Dendritic cell treated with granulocyte-macrophage colony-stimulating factor and Interleukin-4, amounts not matched to agents 40 ng/mL and 50 ng/mL, for 4 days (primary cell): ENCODE measurements at regions not wholly inside any gene's neighbourhood (a gene's known extent, or its start where the extent isn't known, plus 50 kb on each side); places are given as distances from the start of the nearest gene placed in this dataset.

Experiments
- H3K27ac Mint-ChIP-seq: one replicate; pipeline ENCODE4 v1.8.0; 2022; ENCODE audit warnings: mild to moderate bottlenecking, mixed read lengths
- H3K27me3 Mint-ChIP-seq: one replicate; pipeline ENCODE4 v1.8.0; 2022; ENCODE audit warnings: mild to moderate bottlenecking, mixed read lengths
- H3K36me3 Mint-ChIP-seq: one replicate; pipeline ENCODE4 v1.8.0; 2022; ENCODE audit warnings: low read depth, mixed read lengths
- H3K4me1 Mint-ChIP-seq: one replicate; pipeline ENCODE4 v1.8.0; 2022; ENCODE audit warnings: low read depth, mixed read lengths
- H3K4me3 Mint-ChIP-seq: one replicate; pipeline ENCODE4 v1.8.0; 2022; ENCODE audit warnings: mild to moderate bottlenecking, moderate library complexity, mixed read lengths
- H3K9me3 Mint-ChIP-seq: one replicate; pipeline ENCODE4 v1.8.0; 2022; ENCODE audit warnings: mixed read lengths
- intact Hi-C: fragments of 100-400 bp; cut with micrococcal nuclease; formaldehyde crosslinking; loops from one replicate; pipeline ENCODE4 v1.15.0; 2022

DNA sequence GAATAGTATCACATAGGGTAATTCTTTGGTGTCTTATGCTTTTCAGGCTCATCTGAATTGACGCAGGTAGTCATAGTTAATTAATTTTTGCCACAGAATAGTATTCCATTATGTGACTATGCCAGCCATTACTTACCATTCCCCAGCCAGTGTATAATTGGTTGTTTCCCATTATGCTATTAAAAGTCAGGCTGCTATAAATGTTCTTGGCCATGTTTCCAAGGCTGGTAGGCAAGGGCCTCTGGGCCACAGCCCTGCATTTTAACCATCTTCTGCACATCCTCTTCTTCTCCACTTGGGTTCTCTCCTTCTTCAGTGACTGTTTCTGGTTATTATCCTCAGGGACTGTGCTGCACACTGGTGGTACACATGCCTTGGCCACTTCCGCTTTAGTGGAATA is 190.9 kb downstream of the ADAMTS15 start:
- Mint-ChIP-seq H3K4me3 (no peak overlapping the region), H3K27ac (no peak overlapping the region), H3K27me3 (no peaks in the 10 kb centered on the region), H3K4me1 (no peaks in the 10 kb centered on the region), H3K9me3 (no peaks in the 10 kb centered on the region), H3K36me3 (no peaks in the 10 kb centered on the region)
- intact Hi-C loops, result no loop called here

DNA sequence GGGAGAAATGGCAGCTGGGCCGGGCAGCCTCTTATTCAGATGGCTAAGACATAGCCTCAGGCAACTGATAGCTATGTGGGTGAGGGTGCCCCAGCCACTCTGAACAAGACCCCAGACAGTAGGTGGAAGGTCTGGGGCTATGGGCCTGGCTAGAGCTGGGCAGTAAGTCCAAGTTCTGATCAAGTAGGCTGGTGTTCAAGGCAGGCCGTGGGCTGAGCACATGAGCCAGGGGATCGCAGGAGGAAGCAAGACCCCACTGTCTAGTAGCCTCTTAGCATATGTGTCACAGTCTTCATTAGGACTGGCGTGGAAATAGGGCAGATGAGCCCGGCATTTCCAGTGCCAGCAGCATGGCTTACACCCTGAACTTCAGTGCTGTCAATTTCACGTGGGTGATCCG is 192.1 kb downstream of the ADAMTS15 start:
- no peaks in the 10 kb centered on the region for H3K27me3 Mint-ChIP-seq
- H3K36me3 Mint-ChIP-seq, result no peaks in the 10 kb centered on the region
- H3K4me3 Mint-ChIP-seq, result no peak overlapping the region
- H3K27ac Mint-ChIP-seq, result no peak overlapping the region
- H3K4me1 Mint-ChIP-seq, result no peaks in the 10 kb centered on the region
- no peaks in the 10 kb centered on the region for H3K9me3 Mint-ChIP-seq
- intact Hi-C loops, result no loop called here

- no peak overlapping the region for H3K4me3 Mint-ChIP-seq
- intact Hi-C loops, result no loop called here
Observed at GRCh38 chr11:130641876-130642275, 193.4 kb downstream of the ADAMTS15 start.

DNA sequence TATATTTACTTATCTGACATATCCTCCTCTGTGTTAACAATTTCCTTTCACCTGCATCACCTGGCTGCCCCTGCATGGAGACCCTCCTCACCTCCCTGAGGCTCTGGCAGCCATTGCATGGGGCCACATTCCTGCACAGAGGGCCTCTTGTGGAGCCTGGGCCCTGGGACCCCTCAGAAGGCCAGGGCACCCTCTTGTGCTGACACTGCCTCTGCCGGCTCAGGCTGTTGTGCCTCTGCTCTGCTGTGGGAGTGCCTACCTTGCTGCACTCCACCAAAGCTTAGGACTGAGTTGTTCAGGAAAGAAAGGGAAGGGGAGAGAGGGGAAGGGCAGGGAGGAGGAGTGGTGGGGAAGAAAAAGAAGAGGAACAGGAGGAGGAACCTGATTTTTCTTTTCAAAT is 194.5 kb downstream of the ADAMTS15 start:
- intact Hi-C loops, result no loop called here
- H3K9me3 Mint-ChIP-seq, result no peaks in the 10 kb centered on the region
- H3K4me1 Mint-ChIP-seq, result no peaks in the 10 kb centered on the region
- H3K27me3 Mint-ChIP-seq, result peaks cover 1% of the 10 kb centered on the region
- no peaks in the 10 kb centered on the region for H3K36me3 Mint-ChIP-seq
- no peak overlapping the region for H3K27ac Mint-ChIP-seq
- H3K4me3 Mint-ChIP-seq, result no peak overlapping the region

More at GRCh38 chr11:130641876-130642275, 193.4 kb downstream of the ADAMTS15 start:
- Mint-ChIP-seq H3K27ac (no peak overlapping the region), H3K4me1 (no peaks in the 10 kb centered on the region), H3K9me3 (no peaks in the 10 kb centered on the region), H3K36me3 (no peaks in the 10 kb centered on the region), H3K27me3 (no peaks in the 10 kb centered on the region)

DNA sequence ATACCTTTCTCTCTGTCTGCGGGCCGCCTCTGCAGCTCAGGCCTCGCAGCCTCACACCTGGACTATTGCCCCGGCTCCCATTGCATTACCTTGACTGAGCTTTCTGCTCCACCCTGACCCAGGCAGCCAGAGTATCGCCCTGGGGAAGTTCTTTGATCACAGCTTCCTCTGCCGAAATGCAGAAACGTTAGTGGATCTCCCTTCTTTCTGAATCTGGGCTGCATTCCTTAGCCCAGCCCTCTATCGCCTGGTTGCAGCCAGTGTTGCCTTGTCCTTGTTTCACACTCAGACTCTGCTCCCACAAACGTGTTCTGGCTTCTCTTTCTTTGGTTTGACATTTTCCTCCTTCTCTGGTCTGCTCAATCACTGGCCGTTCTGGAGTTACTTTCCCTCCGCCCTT is 195.7 kb downstream of the ADAMTS15 start:
- H3K9me3 Mint-ChIP-seq, result no peaks in the 10 kb centered on the region

GRCh38 chr11:130645164-130645842 is 196.9 kb downstream of the ADAMTS15 start:
- intact Hi-C loops, result no loop called here
- Mint-ChIP-seq H3K36me3 (no peaks in the 10 kb centered on the region), H3K4me1 (no peaks in the 10 kb centered on the region), H3K27me3 (peaks cover 1% of the 10 kb centered on the region), H3K4me3 (no peak overlapping the region), H3K9me3 (no peaks in the 10 kb centered on the region), H3K27ac (no peak overlapping the region)

More for the DNA sequence above, 195.7 kb downstream of the ADAMTS15 start:
- intact Hi-C loops, result no loop called here
- Mint-ChIP-seq H3K27me3 (peaks cover 1% of the 10 kb centered on the region), H3K4me1 (no peaks in the 10 kb centered on the region), H3K4me3 (no peak overlapping the region), H3K27ac (no peak overlapping the region), H3K36me3 (no peaks in the 10 kb centered on the region)

DNA sequence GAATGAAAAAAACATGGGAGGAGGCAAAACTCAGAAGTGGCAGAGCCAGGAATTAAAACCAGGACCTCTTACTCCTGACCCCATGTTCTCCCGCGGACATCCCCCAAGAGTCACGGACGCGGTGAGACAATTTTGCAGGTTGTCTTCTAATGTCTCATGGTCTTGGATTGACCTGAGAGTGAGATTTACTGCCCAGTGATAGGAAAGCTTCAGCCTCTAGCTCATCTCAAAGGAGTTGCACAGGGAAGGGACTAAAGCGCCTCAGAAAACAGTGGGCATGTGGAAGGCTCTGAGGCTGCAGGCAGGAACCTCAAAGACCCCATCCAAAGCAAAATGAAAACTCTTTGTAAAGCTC is 197.4 kb downstream of the ADAMTS15 start:
- intact Hi-C loops, result no loop called here
- no peak overlapping the region for H3K4me3 Mint-ChIP-seq
- H3K36me3 Mint-ChIP-seq, result no peaks in the 10 kb centered on the region
- no peaks in the 10 kb centered on the region for H3K4me1 Mint-ChIP-seq
- H3K27me3 Mint-ChIP-seq, result peaks cover 1% of the 10 kb centered on the region
- no peak overlapping the region for H3K27ac Mint-ChIP-seq
- H3K9me3 Mint-ChIP-seq, result no peaks in the 10 kb centered on the region

GRCh38 chr11:130646881-130647280 is 198.4 kb downstream of the ADAMTS15 start:
- intact Hi-C loops, result no loop called here
- Mint-ChIP-seq H3K27ac (no peak overlapping the region), H3K9me3 (no peaks in the 10 kb centered on the region), H3K36me3 (no peaks in the 10 kb centered on the region), H3K27me3 (peaks cover 1% of the 10 kb centered on the region), H3K4me3 (no peak overlapping the region), H3K4me1 (no peaks in the 10 kb centered on the region)

- intact Hi-C loops, result no loop called here
- no peaks in the 10 kb centered on the region for H3K4me1 Mint-ChIP-seq
- H3K27ac Mint-ChIP-seq, result no peak overlapping the region
- H3K4me3 Mint-ChIP-seq, result no peak overlapping the region
- peaks cover 1% of the 10 kb centered on the region for H3K27me3 Mint-ChIP-seq
- H3K36me3 Mint-ChIP-seq, result no peaks in the 10 kb centered on the region
- H3K9me3 Mint-ChIP-seq, result no peaks in the 10 kb centered on the region
Observed at GRCh38 chr11:130647371-130647770, 198.9 kb downstream of the ADAMTS15 start.

DNA sequence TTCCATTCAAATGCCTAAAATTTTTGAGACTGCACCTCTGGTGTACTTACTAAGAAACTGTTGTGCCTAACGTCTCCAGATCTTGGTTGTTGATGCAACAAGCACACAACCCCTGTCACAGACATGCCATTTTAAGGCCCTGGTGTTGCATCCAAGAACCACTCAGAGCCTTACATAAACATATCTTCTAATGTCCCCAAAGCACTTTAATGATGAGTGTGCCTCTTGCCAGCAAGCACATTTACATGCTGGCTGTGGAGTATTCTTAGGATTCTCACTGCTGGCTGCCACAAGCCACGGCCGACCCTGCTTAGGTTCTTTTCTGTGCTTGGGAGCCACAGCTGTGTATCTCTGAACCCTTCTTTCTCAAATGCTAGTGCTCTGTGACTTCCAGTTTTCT is 201.4 kb downstream of the ADAMTS15 start:
- Mint-ChIP-seq H3K9me3 (no peaks in the 10 kb centered on the region), H3K36me3 (no peaks in the 10 kb centered on the region), H3K27ac (no peak overlapping the region), H3K4me1 (no peaks in the 10 kb centered on the region), H3K4me3 (no peak overlapping the region), H3K27me3 (peaks cover 1% of the 10 kb centered on the region)
- intact Hi-C loops, result no loop called here

GRCh38 chr11:130650456-130651030 is 202.1 kb downstream of the ADAMTS15 start:
- Mint-ChIP-seq H3K27me3 (peaks cover 3% of the 10 kb centered on the region), H3K4me1 (no peaks in the 10 kb centered on the region), H3K36me3 (no peaks in the 10 kb centered on the region), H3K27ac (no peak overlapping the region), H3K4me3 (no peak overlapping the region), H3K9me3 (no peaks in the 10 kb centered on the region)
- intact Hi-C loops, result no loop called here

GRCh38 chr11:130651066-130651855 is 202.8 kb downstream of the ADAMTS15 start:
- intact Hi-C loops, result no loop called here
- H3K4me1 Mint-ChIP-seq, result no peaks in the 10 kb centered on the region
- H3K9me3 Mint-ChIP-seq, result no peaks in the 10 kb centered on the region
- H3K27me3 Mint-ChIP-seq, result peaks cover 3% of the 10 kb centered on the region
- no peaks in the 10 kb centered on the region for H3K36me3 Mint-ChIP-seq
- H3K4me3 Mint-ChIP-seq, result no peak overlapping the region
- H3K27ac Mint-ChIP-seq, result no peak overlapping the region

DNA sequence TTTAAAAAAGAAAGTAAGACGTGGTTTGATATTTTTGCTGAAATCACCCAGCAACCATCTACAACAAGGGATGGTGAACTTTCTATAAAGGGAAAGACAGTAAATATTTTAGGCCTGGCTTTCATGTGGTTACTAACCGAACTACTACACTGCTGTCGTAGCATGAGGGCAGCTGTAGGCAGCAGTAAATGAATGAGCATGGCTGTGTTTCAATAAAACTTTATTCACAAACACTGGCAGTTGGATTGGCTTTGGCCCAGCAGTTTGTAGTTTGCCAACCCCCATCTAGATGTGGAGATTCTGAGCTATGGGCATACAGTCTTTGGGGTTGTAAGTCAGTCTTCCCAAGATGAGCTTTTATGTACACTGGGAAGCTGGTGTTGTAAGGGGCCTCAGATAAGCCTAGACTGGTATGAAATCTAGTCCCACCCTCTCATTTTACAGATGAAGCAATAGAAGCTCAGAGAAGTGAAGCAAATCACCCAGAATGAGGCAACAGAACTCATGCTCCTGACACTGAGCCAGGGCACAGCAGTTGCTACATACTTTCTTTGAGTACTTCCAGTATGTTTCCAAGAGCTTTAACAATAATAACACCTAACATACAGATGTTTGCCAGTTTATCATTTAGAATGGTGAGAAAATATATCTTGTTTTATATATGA is 204.4 kb downstream of the ADAMTS15 start:
- H3K9me3 Mint-ChIP-seq, result no peaks in the 10 kb centered on the region
- intact Hi-C loops, result no loop called here
- peaks cover 2% of the 10 kb centered on the region for H3K27me3 Mint-ChIP-seq
- H3K4me1 Mint-ChIP-seq, result no peaks in the 10 kb centered on the region
- no peak overlapping the region for H3K4me3 Mint-ChIP-seq
- no peaks in the 10 kb centered on the region for H3K36me3 Mint-ChIP-seq
- no peak overlapping the region for H3K27ac Mint-ChIP-seq
